ENCODE measurements at regions not wholly inside any gene's neighbourhood (a gene's known extent, or its start where the extent isn't known, plus 50 kb on each side); places are given as distances from the start of the nearest gene placed in this dataset.

- Mint-ChIP-seq H3K36me3 (ENCODE audit: low read depth) (no peaks in the 10 kb centered on the region), H3K27ac (ENCODE audit: unreplicated experiment) (no peak overlapping the region), H3K4me3 (ENCODE audit: unreplicated experiment) (no peak overlapping the region), H3K4me1 (ENCODE audit: low read depth) (no peaks in the 10 kb centered on the region), H3K27me3 (ENCODE audit: low read depth) (no peaks in the 10 kb centered on the region), H3K9me3 (ENCODE audit: low read depth) (no peaks in the 10 kb centered on the region)
- TF ChIP-seq CTCF (IDR thresholded peaks at IDR 0.05) = peak; percentile 87
- DNase-seq (ENCODE audit: low spot score) = no peak
Observed at GRCh38 chr20:40160097-40160550, 528.9 kb downstream of the MAFB start.

- H3K27ac Mint-ChIP-seq (ENCODE audit: unreplicated experiment) = no peak overlapping the region
- no peak for TF ChIP-seq CTCF (IDR thresholded peaks at IDR 0.05)
- no peaks in the 10 kb centered on the region for H3K9me3 Mint-ChIP-seq (ENCODE audit: low read depth)
- DNase-seq (ENCODE audit: low spot score) = no peak
- no peak overlapping the region for H3K4me3 Mint-ChIP-seq (ENCODE audit: unreplicated experiment)
- peaks cover 5% of the 10 kb centered on the region for H3K27me3 Mint-ChIP-seq (ENCODE audit: low read depth)
- no peaks in the 10 kb centered on the region for H3K4me1 Mint-ChIP-seq (ENCODE audit: low read depth)
- H3K36me3 Mint-ChIP-seq (ENCODE audit: low read depth) = no peaks in the 10 kb centered on the region
Observed at GRCh38 chr20:40159276-40159675, 529.8 kb downstream of the MAFB start.

GRCh38 chr20:40156600-40157317 lies 532.3 kb downstream of the MAFB start:
- Mint-ChIP-seq H3K27me3 (ENCODE audit: low read depth) (peaks cover 6% of the 10 kb centered on the region), H3K27ac (ENCODE audit: unreplicated experiment) (no peak overlapping the region), H3K4me3 (ENCODE audit: unreplicated experiment) (no peak overlapping the region), H3K9me3 (ENCODE audit: low read depth) (no peaks in the 10 kb centered on the region), H3K4me1 (ENCODE audit: low read depth) (no peaks in the 10 kb centered on the region), H3K36me3 (ENCODE audit: low read depth) (no peaks in the 10 kb centered on the region)
- DNase-seq (ENCODE audit: low spot score) = no peak
- no peak for TF ChIP-seq CTCF (IDR thresholded peaks at IDR 0.05)

- H3K27me3 Mint-ChIP-seq (ENCODE audit: low read depth) = peaks cover 8% of the 10 kb centered on the region
- H3K4me3 Mint-ChIP-seq (ENCODE audit: unreplicated experiment) = no peak overlapping the region
- DNase-seq (ENCODE audit: low spot score) = no peak
- H3K27ac Mint-ChIP-seq (ENCODE audit: unreplicated experiment) = no peak overlapping the region
- H3K36me3 Mint-ChIP-seq (ENCODE audit: low read depth) = no peaks in the 10 kb centered on the region
- TF ChIP-seq CTCF (IDR thresholded peaks at IDR 0.05) = no peak
- H3K9me3 Mint-ChIP-seq (ENCODE audit: low read depth) = no peaks in the 10 kb centered on the region
- H3K4me1 Mint-ChIP-seq (ENCODE audit: low read depth) = no peaks in the 10 kb centered on the region
Observed at GRCh38 chr20:40154514-40154913, 534.5 kb downstream of the MAFB start.

- H3K4me1 Mint-ChIP-seq (ENCODE audit: low read depth) = peaks cover 2% of the 10 kb centered on the region
- no peak for DNase-seq (ENCODE audit: low spot score)
- no peak overlapping the region for H3K27ac Mint-ChIP-seq (ENCODE audit: unreplicated experiment)
- H3K4me3 Mint-ChIP-seq (ENCODE audit: unreplicated experiment) = no peak overlapping the region
- H3K36me3 Mint-ChIP-seq (ENCODE audit: low read depth) = peaks cover 2% of the 10 kb centered on the region
- peaks cover 14% of the 10 kb centered on the region for H3K9me3 Mint-ChIP-seq (ENCODE audit: low read depth)
- no peak for TF ChIP-seq CTCF (IDR thresholded peaks at IDR 0.05)
- H3K27me3 Mint-ChIP-seq (ENCODE audit: low read depth) = peaks cover 15% of the 10 kb centered on the region
Observed at GRCh38 chr20:40148886-40149285, 540.1 kb downstream of the MAFB start.

All from chondrocyte (in vitro differentiated cells).